Ectodermal cell (in vitro differentiated cells): ENCODE measurements at regions not wholly inside any gene's neighbourhood (a gene's known extent, or its start where the extent isn't known, plus 50 kb on each side); places are given as distances from the start of the nearest gene placed in this dataset.
"Not testable (repeated sequence)": the region's sequence is repeated elsewhere in the genome, so short reads cannot be mapped to it uniquely, and the experiment has no call there.

ENCODE experiments used
- H3K27ac ChIP-seq: 2 replicates; pipeline ENCODE4 v1.7.0; 2013; ENCODE audit warnings: mild to moderate bottlenecking, low read depth, low read length; ENCODE audit not compliant: insufficient read depth, poor library complexity, severe bottlenecking
- H3K27me3 ChIP-seq: 2 replicates; pipeline ENCODE4 v1.7.0; 2013; ENCODE audit warnings: mild to moderate bottlenecking, low read length; ENCODE audit not compliant: insufficient read depth, control insufficient read depth, poor library complexity, severe bottlenecking
- H3K36me3 ChIP-seq: one replicate; pipeline ENCODE4 v1.7.0; 2013; ENCODE audit warnings: low read length; ENCODE audit not compliant: control insufficient read depth, insufficient read depth
- H3K4me1 ChIP-seq: one replicate; pipeline ENCODE4 v1.7.0; 2013; ENCODE audit warnings: low read length; ENCODE audit not compliant: control insufficient read depth, insufficient read depth
- H3K4me3 ChIP-seq: 2 replicates; pipeline ENCODE4 v1.7.0; 2013; ENCODE audit warnings: low read depth, low read length, control low read depth; ENCODE audit not compliant: insufficient read depth
- H3K9me3 ChIP-seq: 2 replicates; pipeline ENCODE4 v1.7.0; 2013; ENCODE audit warnings: mild to moderate bottlenecking, low read length, moderate library complexity; ENCODE audit not compliant: control insufficient read depth
- WGBS, 2 experiments: methylation state at CpG; one replicate each; pipeline ENCODE4 v1.1.7; 2013; ENCODE audit warnings: missing lambda C conversion rate in 2 of 2; 5-methylcytosine and 5-hydroxymethylcytosine counted together

- Histone ChIP-seq H3K27me3 (no peaks in the 10 kb centered on the region), H3K4me1 (no peaks in the 10 kb centered on the region), H3K9me3 (no peaks in the 10 kb centered on the region), H3K36me3 (no peaks in the 10 kb centered on the region), H3K27ac (no peak overlapping the region), H3K4me3 (no peak overlapping the region)
- 90 to 93% methylated on average over 1 of the region's 1 CpG for WGBS, 2 experiments
These were observed 156.2 kb upstream of the ZNF618 start for GRCh38 chr9:113719919-113720318.

- Histone ChIP-seq H3K4me3 (no peak overlapping the region), H3K27me3 (no peaks in the 10 kb centered on the region), H3K4me1 (no peaks in the 10 kb centered on the region), H3K36me3 (no peaks in the 10 kb centered on the region), H3K27ac (no peak overlapping the region), H3K9me3 (no peaks in the 10 kb centered on the region)
- 39 to 46% methylated on average over 4 of the region's 4 CpGs for WGBS, 2 experiments
These were observed 155.6 kb upstream of the ZNF618 start for GRCh38 chr9:113720495-113720894.

- WGBS, 2 experiments = 83% methylated on average over 1 of the region's 1 CpG; no CpG with 5 or more reads in 1 of the 2 experiments
- no peak overlapping the region for H3K27ac ChIP-seq
- H3K36me3 ChIP-seq = no peaks in the 10 kb centered on the region
- no peak overlapping the region for H3K4me3 ChIP-seq
- no peaks in the 10 kb centered on the region for H3K9me3 ChIP-seq
- no peaks in the 10 kb centered on the region for H3K4me1 ChIP-seq
- no peaks in the 10 kb centered on the region for H3K27me3 ChIP-seq
These were observed 154.3 kb upstream of the ZNF618 start for GRCh38 chr9:113721856-113722255.

DNA sequence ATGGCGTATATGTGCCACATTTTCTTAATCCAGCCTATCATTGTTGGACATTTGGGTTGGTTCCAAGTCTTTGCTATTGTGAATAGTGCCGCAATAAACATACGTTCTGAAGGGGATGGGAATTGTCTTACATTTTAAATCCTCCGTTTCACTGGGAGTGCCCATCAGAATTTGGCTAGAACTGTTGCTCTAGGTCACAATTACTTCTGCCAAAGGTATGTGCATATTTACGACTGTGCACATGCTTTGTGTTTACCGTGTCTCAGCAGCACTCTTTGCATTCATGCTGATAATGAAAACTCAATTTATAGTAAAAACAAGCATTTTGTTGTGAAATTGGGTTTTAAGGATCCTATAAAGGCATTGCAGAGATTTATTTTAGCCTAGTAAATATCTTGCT, 151.9 kb upstream of the ZNF618 start:
- Histone ChIP-seq H3K4me3 (no peak overlapping the region), H3K27ac (no peak overlapping the region), H3K27me3 (no peaks in the 10 kb centered on the region), H3K4me1 (no peaks in the 10 kb centered on the region), H3K36me3 (no peaks in the 10 kb centered on the region), H3K9me3 (no peaks in the 10 kb centered on the region)
- 85 to 88% methylated on average over 5 of the region's 6 CpGs for WGBS, 2 experiments

DNA sequence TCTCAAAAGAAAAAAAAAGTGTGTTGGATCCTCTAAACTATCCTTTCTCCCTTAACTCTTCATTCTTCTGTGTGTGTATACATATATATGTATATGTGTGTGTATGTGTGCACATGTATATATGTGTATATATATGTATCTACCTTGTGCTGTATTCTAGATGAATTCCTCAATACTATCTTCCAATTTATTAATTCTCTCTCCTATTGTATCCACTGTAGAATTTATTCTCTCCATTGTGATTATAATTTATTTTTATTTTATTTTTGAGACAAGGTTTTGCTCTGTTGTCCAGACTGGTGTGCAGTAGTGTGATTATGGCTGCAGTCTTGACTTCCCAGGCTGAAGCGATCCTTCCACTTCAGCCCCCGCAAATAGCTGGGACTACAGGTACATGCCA, 147.1 kb upstream of the ZNF618 start:
- no peaks in the 10 kb centered on the region for H3K36me3 ChIP-seq
- no peak overlapping the region for H3K4me3 ChIP-seq
- peaks cover 3% of the 10 kb centered on the region for H3K9me3 ChIP-seq
- H3K27ac ChIP-seq = no peak overlapping the region
- H3K4me1 ChIP-seq = no peaks in the 10 kb centered on the region
- 97% methylated on average over 2 of the region's 2 CpGs for WGBS, 2 experiments
- H3K27me3 ChIP-seq = no peaks in the 10 kb centered on the region

DNA sequence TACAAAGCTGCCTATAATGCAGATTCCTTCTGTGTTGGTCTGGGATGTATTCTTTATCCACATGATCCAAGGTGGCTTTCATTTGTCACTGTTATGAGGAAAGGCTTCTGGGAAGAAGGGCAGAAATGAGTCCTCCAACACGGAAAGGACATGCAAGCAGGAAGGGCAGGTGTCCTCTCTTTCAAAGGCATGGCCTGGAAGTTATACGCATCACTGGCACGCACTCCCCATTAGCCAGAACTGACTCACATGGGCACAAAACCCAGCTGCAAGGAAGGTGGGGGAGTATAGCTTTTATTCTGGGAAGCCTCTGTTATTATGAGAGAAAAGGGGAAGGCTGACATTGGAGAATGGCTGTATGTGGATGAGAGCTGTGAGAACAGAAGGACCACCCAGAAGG, 141.3 kb upstream of the ZNF618 start:
- no peak overlapping the region for H3K4me3 ChIP-seq
- no peak overlapping the region for H3K27ac ChIP-seq
- H3K27me3 ChIP-seq = no peaks in the 10 kb centered on the region
- no peaks in the 10 kb centered on the region for H3K4me1 ChIP-seq
- no peaks in the 10 kb centered on the region for H3K36me3 ChIP-seq
- WGBS, 2 experiments = 89 to 90% methylated on average over 3 of the region's 3 CpGs
- peaks cover 3% of the 10 kb centered on the region for H3K9me3 ChIP-seq

DNA sequence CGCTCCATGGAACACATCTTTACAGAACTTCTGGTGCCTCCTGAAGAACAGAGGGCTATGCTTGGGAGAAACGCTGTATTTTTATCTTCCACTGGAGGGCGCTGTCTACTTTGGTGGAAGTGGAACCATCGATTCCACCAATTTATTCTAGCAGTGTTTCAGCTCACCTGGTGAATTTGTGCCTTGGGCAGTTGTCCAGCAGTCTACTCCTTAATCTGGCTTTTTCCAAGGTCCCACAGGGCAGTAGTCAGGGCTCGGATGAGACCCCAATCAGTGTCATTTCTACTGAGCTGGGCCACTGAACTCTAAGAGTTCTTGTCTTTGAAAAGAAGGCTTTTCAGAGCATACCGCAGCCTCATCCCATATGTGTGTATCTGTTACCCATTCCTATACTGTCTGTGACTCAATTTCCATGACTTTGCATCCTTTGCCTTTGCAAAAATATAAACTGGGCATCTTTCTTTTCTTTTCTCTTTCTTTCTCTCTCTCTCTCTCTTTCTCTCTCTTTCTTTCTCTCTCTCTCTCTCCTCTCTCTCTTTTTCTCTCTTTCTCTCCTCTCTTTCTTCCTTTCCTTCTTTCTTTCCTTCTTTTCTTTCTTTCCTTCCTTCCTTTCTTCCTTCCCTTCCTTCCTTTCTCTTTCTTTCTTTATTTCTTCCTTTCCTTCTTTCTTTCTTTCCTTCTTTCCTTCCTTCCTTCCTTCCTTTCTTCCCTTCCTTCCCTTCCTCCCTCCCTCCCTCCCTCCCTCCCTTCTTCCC, 138.4 kb upstream of the ZNF618 start:
- 31 to 37% methylated on average over 6 of the region's 6 CpGs for WGBS, 2 experiments
- H3K27me3 ChIP-seq = no peaks in the 10 kb centered on the region
- H3K9me3 ChIP-seq = no peaks in the 10 kb centered on the region
- no peaks in the 10 kb centered on the region for H3K4me1 ChIP-seq
- H3K4me3 ChIP-seq = no peak overlapping the region
- no peak overlapping the region for H3K27ac ChIP-seq
- H3K36me3 ChIP-seq = no peaks in the 10 kb centered on the region

DNA sequence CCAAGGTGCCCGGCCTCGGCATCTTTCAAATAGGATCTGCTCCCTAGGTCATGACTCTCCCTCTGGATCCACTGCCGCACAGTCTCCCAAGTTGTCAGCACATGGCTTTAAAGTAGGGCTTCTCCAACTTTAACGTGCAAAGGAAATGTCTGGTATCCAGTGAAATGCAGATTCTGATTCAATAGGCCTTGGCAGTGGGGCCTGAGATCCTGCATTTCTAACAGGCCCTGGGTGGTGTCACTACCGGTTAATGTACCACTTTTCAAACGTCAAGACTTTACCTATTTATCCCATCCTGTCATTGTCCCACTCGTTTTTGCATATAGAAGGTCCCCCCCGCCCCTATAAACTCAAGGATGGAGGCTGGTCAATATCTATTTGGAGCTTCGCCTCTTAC, 137.6 kb upstream of the ZNF618 start:
- no peak overlapping the region for H3K4me3 ChIP-seq
- H3K36me3 ChIP-seq = no peaks in the 10 kb centered on the region
- no peaks in the 10 kb centered on the region for H3K4me1 ChIP-seq
- 38 to 42% methylated on average over 9 of the region's 9 CpGs for WGBS, 2 experiments
- H3K9me3 ChIP-seq = no peaks in the 10 kb centered on the region
- H3K27ac ChIP-seq = no peak overlapping the region
- no peaks in the 10 kb centered on the region for H3K27me3 ChIP-seq

GRCh38 chr9:113738893-113739604, 137.1 kb upstream of the ZNF618 start:
- Histone ChIP-seq H3K4me3 (no peak overlapping the region), H3K9me3 (no peaks in the 10 kb centered on the region), H3K27ac (no peak overlapping the region), H3K27me3 (no peaks in the 10 kb centered on the region), H3K36me3 (no peaks in the 10 kb centered on the region), H3K4me1 (no peaks in the 10 kb centered on the region)
- WGBS, 2 experiments = 57 to 61% methylated on average over 6 of the region's 6 CpGs

DNA sequence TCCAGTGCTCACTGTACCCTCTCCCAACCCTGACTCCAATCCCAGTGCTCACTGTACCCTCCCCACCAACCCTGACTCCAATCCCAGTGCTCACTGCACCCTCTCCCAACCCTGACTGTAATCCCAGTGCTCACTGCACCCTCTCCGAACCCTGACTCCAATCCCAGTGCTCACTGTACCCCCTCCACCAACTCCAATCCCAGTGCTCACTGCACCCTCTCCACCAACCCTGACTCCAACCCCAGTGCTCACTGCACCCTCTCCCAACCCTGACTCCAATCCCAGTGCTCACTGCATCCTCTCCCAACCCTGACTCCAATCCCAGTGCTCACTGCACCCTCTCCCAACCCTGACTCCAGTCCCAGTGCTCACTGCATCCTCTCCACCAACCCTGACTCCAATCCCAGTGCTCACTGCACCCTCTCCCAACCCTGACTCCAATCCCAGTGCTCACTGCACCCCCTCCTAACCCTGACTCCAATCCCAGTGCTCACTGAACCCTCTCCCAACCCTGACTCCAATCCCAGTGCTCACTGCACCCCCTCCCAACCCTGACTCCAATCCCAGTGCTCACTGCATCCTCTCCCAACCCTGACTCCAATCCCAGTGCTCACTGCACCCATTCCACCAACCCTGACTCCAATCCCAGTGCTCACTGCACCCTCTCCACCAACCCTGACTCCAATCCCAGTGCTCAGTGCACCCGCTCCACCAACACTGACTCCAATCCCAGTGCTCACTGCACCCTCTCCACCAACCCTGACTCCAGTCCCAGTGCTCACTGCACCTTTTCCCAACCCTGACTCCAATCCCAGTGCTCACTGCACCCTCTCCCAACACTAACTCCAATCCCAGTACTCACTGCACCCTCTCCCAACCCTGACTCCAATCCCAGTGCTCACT, 136.3 kb upstream of the ZNF618 start:
- not testable (repeated sequence) for H3K27ac ChIP-seq, H3K36me3 ChIP-seq, H3K27me3 ChIP-seq, H3K4me3 ChIP-seq, H3K4me1 ChIP-seq, H3K9me3 ChIP-seq
- WGBS, 2 experiments = 91 to 95% methylated on average over 2 of the region's 2 CpGs
